ENCODE measurements at regions not wholly inside any gene's neighbourhood (a gene's known extent, or its start where the extent isn't known, plus 50 kb on each side); places are given as distances from the start of the nearest gene placed in this dataset.

GRCh38 chr19:5216141-5216847 is 124.3 kb downstream of the PTPRS start:
- Histone ChIP-seq H3K27me3 (ENCODE audit: insufficient read depth, low read depth) (no peaks in the 10 kb centered on the region), H3K27ac (no peak overlapping the region), H2AFZ (no peak overlapping the region), H3K9me2 (ENCODE audit: insufficient read depth) (no peaks in the 10 kb centered on the region), H3K36me3 (ENCODE audit: low read depth) (no peaks in the 10 kb centered on the region), H3K4me3 (no peak overlapping the region), H4K20me1 (ENCODE audit: insufficient read depth) (no peaks in the 10 kb centered on the region), H3K79me2 (ENCODE audit: low read depth) (no peaks in the 10 kb centered on the region), H3F3A (ENCODE audit: insufficient read depth, low read depth) (no peaks in the 10 kb centered on the region), H3K4me2 (no peak overlapping the region), H3K9me3 (ENCODE audit: insufficient read depth, low read depth) (no peaks in the 10 kb centered on the region), H3K4me1 (replicated peaks; ENCODE audit: insufficient read depth) (no peaks in the 10 kb centered on the region)
- TF ChIP-seq EZH2 (IDR thresholded peaks at IDR 0.05; ENCODE audit: low read depth) (no peak), CTCF (conservative IDR thresholded peaks at IDR 0.05) (no peak)
- intact Hi-C loops (cut with micrococcal nuclease; ENCODE audit: unreplicated experiment), result no loop called here
- ChIA-PET CTCF (no interaction called here), POLR2A (ENCODE audit: unreplicated experiment) (no interaction called here)
- DNase-seq, result no peak
- BruUV-seq (replicated peaks), result no TSS peak

- no peak for TF ChIP-seq EZH2 (IDR thresholded peaks at IDR 0.05; ENCODE audit: low read depth)
- no peak for TF ChIP-seq CTCF (conservative IDR thresholded peaks at IDR 0.05)
- BruUV-seq (replicated peaks), result no TSS peak
- no peaks in the 10 kb centered on the region for H3K36me3 ChIP-seq (ENCODE audit: low read depth)
- no peaks in the 10 kb centered on the region for H3K4me1 ChIP-seq (replicated peaks; ENCODE audit: insufficient read depth)
- no peaks in the 10 kb centered on the region for H3F3A ChIP-seq (ENCODE audit: insufficient read depth, low read depth)
- H2AFZ ChIP-seq, result no peak overlapping the region
- ChIA-PET POLR2A (ENCODE audit: unreplicated experiment) (no interaction called here), CTCF (no interaction called here)
- no peaks in the 10 kb centered on the region for H4K20me1 ChIP-seq (ENCODE audit: insufficient read depth)
- no peak overlapping the region for H3K4me2 ChIP-seq
- no peak overlapping the region for H3K27ac ChIP-seq
- H3K79me2 ChIP-seq (ENCODE audit: low read depth), result no peaks in the 10 kb centered on the region
- intact Hi-C loops (cut with micrococcal nuclease; ENCODE audit: unreplicated experiment), result no loop called here
- DNase-seq, result no peak
- H3K27me3 ChIP-seq (ENCODE audit: insufficient read depth, low read depth), result no peaks in the 10 kb centered on the region
- H3K4me3 ChIP-seq, result no peak overlapping the region
- no peaks in the 10 kb centered on the region for H3K9me2 ChIP-seq (ENCODE audit: insufficient read depth)
- H3K9me3 ChIP-seq (ENCODE audit: insufficient read depth, low read depth), result no peaks in the 10 kb centered on the region
Observed at GRCh38 chr19:5215431-5215830, 125.2 kb downstream of the PTPRS start.

GRCh38 chr19:5214902-5215301 is 125.7 kb downstream of the PTPRS start:
- intact Hi-C loops (cut with micrococcal nuclease; ENCODE audit: unreplicated experiment), result no loop called here
- no TSS peak for BruUV-seq (replicated peaks)
- POLR2A ChIA-PET (ENCODE audit: unreplicated experiment), result no interaction called here
- no peak overlapping the region for H3K4me2 ChIP-seq
- H3K4me3 ChIP-seq, result no peak overlapping the region
- H3K4me1 ChIP-seq (replicated peaks; ENCODE audit: insufficient read depth), result no peaks in the 10 kb centered on the region
- no peaks in the 10 kb centered on the region for H3K36me3 ChIP-seq (ENCODE audit: low read depth)
- H3K27me3 ChIP-seq (ENCODE audit: insufficient read depth, low read depth), result no peaks in the 10 kb centered on the region
- H4K20me1 ChIP-seq (ENCODE audit: insufficient read depth), result no peaks in the 10 kb centered on the region
- CTCF ChIA-PET, result no interaction called here
- no peaks in the 10 kb centered on the region for H3K9me3 ChIP-seq (ENCODE audit: insufficient read depth, low read depth)
- no peaks in the 10 kb centered on the region for H3K9me2 ChIP-seq (ENCODE audit: insufficient read depth)
- TF ChIP-seq EZH2 (IDR thresholded peaks at IDR 0.05; ENCODE audit: low read depth) (no peak), CTCF (conservative IDR thresholded peaks at IDR 0.05) (no peak)
- H3F3A ChIP-seq (ENCODE audit: insufficient read depth, low read depth), result no peaks in the 10 kb centered on the region
- no peak overlapping the region for H2AFZ ChIP-seq
- no peaks in the 10 kb centered on the region for H3K79me2 ChIP-seq (ENCODE audit: low read depth)
- no peak for DNase-seq
- no peak overlapping the region for H3K27ac ChIP-seq

Data from PC-9 (cell line).